ENCODE measurements at regions not wholly inside any gene's neighbourhood (a gene's known extent, or its start where the extent isn't known, plus 50 kb on each side); places are given as distances from the start of the nearest gene placed in this dataset.
A peak's percentile ranks its signal among the peaks of the same experiment; 100 is the strongest.
"Not testable (repeated sequence)": the region's sequence is repeated elsewhere in the genome, so short reads cannot be mapped to it uniquely, and the experiment has no call there.

DNA sequence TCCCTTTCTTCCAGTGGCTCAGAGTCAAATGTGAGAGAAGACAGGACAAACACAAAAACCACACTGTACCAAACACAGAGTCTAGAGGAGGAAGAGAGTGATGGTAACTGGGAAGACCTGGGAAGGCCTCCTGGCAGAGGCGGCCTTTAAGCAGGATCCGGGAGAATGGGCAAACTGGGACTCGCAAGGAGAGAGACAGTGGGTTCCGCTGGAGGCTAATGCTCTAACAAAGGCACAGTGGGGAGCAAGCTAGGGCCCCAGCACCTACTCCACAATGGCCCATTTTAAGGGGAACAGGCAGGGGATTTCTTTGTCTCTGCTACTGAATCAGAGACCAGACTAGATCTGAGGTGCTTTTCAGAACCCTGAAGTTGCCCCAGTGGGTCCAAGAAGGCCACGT lies 81.4 kb upstream of the HES1 start:
- DNase-seq (ENCODE audit: low read depth), result no peak
- TF ChIP-seq MYC (IDR thresholded peaks at IDR 0.05; ENCODE audit: low read depth, low read length) (no peak), CTCF (IDR thresholded peaks at IDR 0.05; ENCODE audit: low read depth, low read length) (no peak)
- no peak overlapping the region for H3K4me3 ChIP-seq (ENCODE audit: low read depth, low read length)

- DNase-seq (ENCODE audit: low read depth), result no peak
These were observed 81.0 kb upstream of the HES1 start for GRCh38 chr3:194054961-194055360.

GRCh38 chr3:194056323-194056722 lies 79.6 kb upstream of the HES1 start:
- H3K4me3 ChIP-seq (ENCODE audit: low read depth, low read length); DNase-seq (ENCODE audit: low read depth): not testable (repeated sequence)

More at GRCh38 chr3:194054961-194055360, 81.0 kb upstream of the HES1 start:
- no peak overlapping the region for H3K4me3 ChIP-seq (ENCODE audit: low read depth, low read length)
- no peak for TF ChIP-seq CTCF (IDR thresholded peaks at IDR 0.05; ENCODE audit: low read depth, low read length)
- TF ChIP-seq, protein P1, sequence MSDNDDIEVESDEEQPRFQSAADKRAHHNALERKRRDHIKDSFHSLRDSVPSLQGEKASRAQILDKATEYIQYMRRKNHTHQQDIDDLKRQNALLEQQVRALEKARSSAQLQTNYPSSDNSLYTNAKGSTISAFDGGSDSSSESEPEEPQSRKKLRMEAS (IDR thresholded peaks at IDR 0.05; ENCODE audit: low read depth, low read length), result no peak
- TF ChIP-seq MYC (IDR thresholded peaks at IDR 0.05; ENCODE audit: low read depth, low read length), result no peak
- TF ChIP-seq POLR2A (IDR thresholded peaks at IDR 0.05; ENCODE audit: extremely low read depth, insufficient read length), result no peak

- DNase-seq (ENCODE audit: low read depth), result no peak
- TF ChIP-seq MYC (IDR thresholded peaks at IDR 0.05; ENCODE audit: low read depth, low read length), result no peak
- H3K4me3 ChIP-seq (ENCODE audit: low read depth, low read length), result no peak overlapping the region
These were observed 79.1 kb upstream of the HES1 start for GRCh38 chr3:194056731-194057415.

DNA sequence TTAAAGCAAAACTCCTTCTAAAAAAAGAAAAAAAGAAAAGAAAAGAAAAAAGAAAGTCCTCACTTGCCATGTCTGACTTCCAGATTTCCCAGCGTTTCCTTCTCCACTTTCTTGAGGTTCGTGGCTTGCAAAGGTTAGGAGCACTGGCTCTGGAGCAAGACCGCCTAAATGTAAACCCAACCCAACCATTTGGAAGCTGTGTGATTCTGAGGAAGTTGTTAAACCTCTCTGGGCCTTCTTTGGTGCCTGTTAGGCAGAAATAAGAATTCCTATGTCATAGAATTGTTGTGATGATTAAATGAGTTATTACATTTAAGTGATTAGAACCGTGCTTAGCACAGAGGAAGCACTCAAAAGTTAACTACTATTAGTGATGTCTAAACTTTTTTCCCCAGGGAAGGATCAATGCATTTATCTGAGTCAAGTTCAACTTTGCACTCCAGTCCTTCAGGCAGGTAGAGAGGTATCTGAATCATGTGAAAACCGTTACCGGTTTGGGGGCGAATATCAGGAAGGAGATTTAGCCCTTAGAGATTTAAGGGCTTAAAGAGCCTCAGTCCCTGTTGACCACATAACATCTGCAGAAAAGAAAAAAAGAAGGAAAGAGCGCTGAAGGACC lies 78.3 kb upstream of the HES1 start:
- TF ChIP-seq MYC (IDR thresholded peaks at IDR 0.05; ENCODE audit: low read depth, low read length) (no peak), CTCF (IDR thresholded peaks at IDR 0.05; ENCODE audit: low read depth, low read length) (no peak), POLR2A (IDR thresholded peaks at IDR 0.05; ENCODE audit: extremely low read depth, insufficient read length) (no peak)
- TF ChIP-seq, protein P1 (IDR thresholded peaks at IDR 0.05; ENCODE audit: low read depth, low read length), result no peak
- H3K4me3 ChIP-seq (ENCODE audit: low read depth, low read length), result no peak overlapping the region
- DNase-seq (ENCODE audit: low read depth), result no peak

DNA sequence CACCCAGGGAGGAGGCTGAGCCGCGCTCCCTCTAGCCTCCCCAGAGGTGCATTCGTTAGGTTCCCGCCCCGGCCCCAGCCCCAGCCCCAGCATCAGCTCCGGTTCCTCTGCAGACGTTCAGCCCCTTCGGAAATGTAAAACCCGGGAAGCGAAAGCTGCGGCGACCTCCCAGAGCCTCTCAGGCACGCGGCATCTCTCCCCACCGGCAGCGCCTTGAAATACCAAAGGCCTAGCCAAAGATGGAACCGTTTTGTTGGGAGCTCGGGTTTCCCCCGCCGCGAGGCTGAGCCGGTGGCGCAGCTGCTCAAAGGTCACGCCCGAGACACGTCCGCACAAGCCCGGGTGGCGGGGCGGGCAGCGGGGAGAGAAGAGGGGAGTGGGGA lies 77.8 kb upstream of the HES1 start:
- no peak overlapping the region for H3K4me3 ChIP-seq (ENCODE audit: low read depth, low read length)
- TF ChIP-seq MYC (IDR thresholded peaks at IDR 0.05; ENCODE audit: low read depth, low read length), result no peak
- TF ChIP-seq POLR2A (IDR thresholded peaks at IDR 0.05; ENCODE audit: extremely low read depth, insufficient read length), result no peak
- TF ChIP-seq, protein P1 (IDR thresholded peaks at IDR 0.05; ENCODE audit: low read depth, low read length), result no peak
- no peak for TF ChIP-seq CTCF (IDR thresholded peaks at IDR 0.05; ENCODE audit: low read depth, low read length)
- DNase-seq (ENCODE audit: low read depth), result peak; percentile 63

DNA sequence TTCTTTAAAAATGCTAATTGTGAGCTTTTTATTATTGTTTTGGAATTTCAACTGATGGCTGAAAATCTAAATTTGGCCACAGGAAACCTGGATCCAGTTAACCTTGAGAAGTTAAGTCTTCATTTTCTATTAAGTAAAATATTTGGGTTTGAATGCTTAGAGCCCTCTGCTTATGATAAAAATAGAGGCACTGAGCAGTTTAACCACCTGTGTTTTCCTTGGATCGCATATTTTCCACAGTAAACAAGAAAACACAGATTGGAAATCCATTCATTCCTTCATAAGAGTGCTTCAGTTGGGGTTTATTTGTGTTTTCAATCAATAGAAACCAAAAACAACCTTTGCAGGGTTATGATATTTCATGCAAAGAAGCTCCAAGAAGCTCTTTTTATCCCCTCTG lies 77.2 kb upstream of the HES1 start:
- TF ChIP-seq MYC (IDR thresholded peaks at IDR 0.05; ENCODE audit: low read depth, low read length) (no peak), CTCF (IDR thresholded peaks at IDR 0.05; ENCODE audit: low read depth, low read length) (no peak), POLR2A (IDR thresholded peaks at IDR 0.05; ENCODE audit: extremely low read depth, insufficient read length) (no peak)
- TF ChIP-seq, protein P1 (IDR thresholded peaks at IDR 0.05; ENCODE audit: low read depth, low read length), result no peak
- DNase-seq (ENCODE audit: low read depth), result no peak
- H3K4me3 ChIP-seq (ENCODE audit: low read depth, low read length), result no peak overlapping the region
